Small intestine (tissue), 7 donors: ENCODE measurements at regions not wholly inside any gene's neighbourhood (a gene's known extent, or its start where the extent isn't known, plus 50 kb on each side); places are given as distances from the start of the nearest gene placed in this dataset.
"Not testable (repeated sequence)": the region's sequence is repeated elsewhere in the genome, so short reads cannot be mapped to it uniquely, and the experiment has no call there.

Experiments
- DNase-seq, 2 donors: peaks; one replicate each; pipeline versions ENCODE4 v3.0.0 to v3.0.0-alpha.2; 2013
- FAIRE-seq: peaks from 2 replicates; lab custom pipeline; 2012; peaks lifted over from hg19 to GRCh38; lab: Jason Lieb, UNC
- H3K27ac ChIP-seq, 3 donors: one replicate each; pipeline ENCODE4 v1.5.1; 2013; ENCODE audit warnings: low read length in 2 of 3, mild to moderate bottlenecking in 2 of 3, control low read depth in 1 of 3, inconsistent platforms in 1 of 3, low read depth in 1 of 3, moderate library complexity in 1 of 3
- H3K27me3 ChIP-seq, 3 donors: one replicate each; pipeline ENCODE4 v1.6.1; 2013; ENCODE audit warnings: low read length in 3 of 3, inconsistent platforms in 1 of 3; ENCODE audit not compliant: control insufficient read depth in 3 of 3, insufficient read depth in 3 of 3
- H3K36me3 ChIP-seq, 3 donors: one replicate each; pipeline ENCODE4 v1.6.1; 2013; ENCODE audit warnings: low read length in 3 of 3, inconsistent platforms in 1 of 3, low read depth in 1 of 3, mild to moderate bottlenecking in 1 of 3, moderate library complexity in 1 of 3; ENCODE audit not compliant: control insufficient read depth in 3 of 3, insufficient read depth in 2 of 3
- H3K4me1 ChIP-seq, 3 donors: one replicate each; pipeline ENCODE4 v1.6.1; 2013; ENCODE audit warnings: low read length in 2 of 3, inconsistent platforms in 1 of 3, low read depth in 1 of 3, mild to moderate bottlenecking in 1 of 3, moderate library complexity in 1 of 3; ENCODE audit not compliant: control insufficient read depth in 3 of 3, insufficient read depth in 2 of 3
- H3K4me3 ChIP-seq, 3 donors: one replicate each; pipeline ENCODE4 v1.5.1; 2013; ENCODE audit warnings: low read length in 3 of 3, control low read depth in 1 of 3, inconsistent platforms in 1 of 3, low read depth in 1 of 3, mild to moderate bottlenecking in 1 of 3, moderate library complexity in 1 of 3
- H3K9me3 ChIP-seq, 2 donors: one replicate each; pipeline ENCODE4 v1.6.1; 2013; ENCODE audit warnings: low read depth in 1 of 2, low read length in 1 of 2; ENCODE audit not compliant: control insufficient read depth in 2 of 2, insufficient read depth in 1 of 2
- WGBS, 3 donors: extraction: QIAGEN DNeasy Blood & Tissue Kit; methylation state at CpG; one replicate each; pipeline ENCODE4 v1.1.7; 2013; 5-methylcytosine and 5-hydroxymethylcytosine counted together
- donor health status: healthy with polysubstance abuse.
- donor health status: control.
- donor health status: control.
- donor health status: Bipolar disorder and iron deficiency.
- donor health status: healthy.

DNA sequence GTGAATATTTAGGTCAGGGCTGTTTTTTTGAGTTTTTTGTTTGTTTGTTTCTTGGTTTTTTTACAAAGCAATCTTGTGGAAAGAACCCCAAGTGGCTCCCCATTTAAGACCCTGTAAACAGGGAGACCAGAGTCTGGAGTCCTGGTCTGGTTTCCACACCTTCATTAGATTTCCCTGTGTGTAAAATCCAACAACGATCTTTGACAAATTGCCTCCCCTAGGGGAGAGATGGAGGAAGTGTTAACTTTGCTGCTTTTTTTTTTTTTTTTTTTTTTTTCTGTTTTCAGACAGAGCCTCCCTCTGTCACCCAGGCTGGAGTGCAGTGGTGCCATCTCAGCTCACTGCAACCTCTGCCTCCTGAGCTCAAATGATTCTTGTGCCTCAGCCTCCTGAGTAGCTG, 77.4 kb downstream of the ART5 start:
- H3K9me3 ChIP-seq, H3K27ac ChIP-seq, H3K4me1 ChIP-seq, H3K4me3 ChIP-seq, FAIRE-seq, H3K27me3 ChIP-seq, H3K36me3 ChIP-seq: not testable (repeated sequence)
- 0% methylated on average over 1 of the region's 1 CpG for WGBS, 3 donors
- peak; percentile 20 to 36 for DNase-seq

DNA sequence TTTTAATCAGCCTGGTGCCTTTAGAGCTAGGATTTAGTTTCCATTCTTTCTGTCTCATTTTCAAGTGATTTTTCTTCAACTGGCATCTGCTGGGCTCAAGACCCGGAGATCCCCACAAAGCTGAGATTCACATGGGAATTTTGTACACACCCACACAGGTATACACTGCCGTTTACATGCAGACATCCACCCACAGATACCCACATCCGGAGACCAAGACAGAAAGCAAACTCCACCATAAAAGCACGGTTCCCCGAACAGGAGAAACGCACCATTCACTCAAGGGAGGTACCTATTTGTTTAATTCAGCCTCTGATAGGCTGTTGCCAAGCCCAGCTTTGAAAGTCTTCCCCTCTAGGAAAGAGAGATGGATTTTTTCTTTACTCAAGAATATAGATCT, 87.2 kb downstream of the ART5 start:
- not testable (repeated sequence) for H3K9me3 ChIP-seq, H3K4me3 ChIP-seq, H3K36me3 ChIP-seq, DNase-seq, H3K27ac ChIP-seq, H3K4me1 ChIP-seq, H3K27me3 ChIP-seq, FAIRE-seq
- WGBS, 3 donors = 35 to 57% (median 47%) methylated on average over 6 of the region's 6 CpGs

DNA sequence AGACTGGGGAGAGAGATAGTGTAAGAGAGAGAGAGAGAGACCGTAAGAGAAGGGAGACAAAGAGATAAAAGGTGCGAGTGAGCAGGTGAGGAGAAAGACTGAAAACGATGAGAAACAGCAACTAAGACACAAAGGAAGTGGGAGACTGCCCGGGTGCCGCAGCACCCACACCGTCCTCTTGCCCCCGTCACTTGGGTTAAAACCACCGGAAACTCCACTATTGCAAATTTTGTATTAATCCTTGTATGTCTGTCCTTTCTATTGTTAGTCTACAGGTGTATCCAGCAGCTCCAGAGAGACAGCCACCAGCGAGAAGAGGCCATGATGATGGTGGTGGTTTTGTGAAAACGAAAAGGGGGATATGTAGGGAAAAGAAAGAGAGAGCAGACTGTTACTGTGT, 96.8 kb downstream of the ART5 start:
- WGBS, 3 donors = 83 to 89% (median 88%) methylated on average over 10 of the region's 10 CpGs
- H3K36me3 ChIP-seq, H3K27me3 ChIP-seq, DNase-seq, H3K9me3 ChIP-seq, H3K4me1 ChIP-seq, H3K27ac ChIP-seq, H3K4me3 ChIP-seq, FAIRE-seq: not testable (repeated sequence)

GRCh38 chr11:3538220-3538619, 103.6 kb downstream of the ART5 start:
- H3K4me3 ChIP-seq, H3K27me3 ChIP-seq, DNase-seq, H3K4me1 ChIP-seq, H3K27ac ChIP-seq, FAIRE-seq, H3K36me3 ChIP-seq: not testable (repeated sequence)
- H3K9me3 ChIP-seq = peaks cover 0 to 16% of the 10 kb centered on the region in 2 donors
- 94 to 100% (median 96%) methylated on average over 1 of the region's 1 CpG for WGBS, 3 donors

GRCh38 chr11:3537254-3537653, 104.5 kb downstream of the ART5 start:
- H3K27ac ChIP-seq, H3K4me1 ChIP-seq, H3K36me3 ChIP-seq, H3K27me3 ChIP-seq, H3K4me3 ChIP-seq, FAIRE-seq, DNase-seq: not testable (repeated sequence)
- peaks cover 0 to 19% of the 10 kb centered on the region in 2 donors for H3K9me3 ChIP-seq
- 70 to 75% (median 70%) methylated on average over 4 of the region's 4 CpGs for WGBS, 3 donors

- H3K27ac ChIP-seq, DNase-seq, FAIRE-seq, H3K4me3 ChIP-seq, H3K36me3 ChIP-seq, H3K4me1 ChIP-seq, H3K27me3 ChIP-seq: not testable (repeated sequence)
- peaks cover 0 to 12% of the 10 kb centered on the region in 2 donors for H3K9me3 ChIP-seq
- WGBS, 3 donors = 100% methylated on average over 1 of the region's 1 CpG; no CpG with 5 or more reads in 1 of the 3 donors
Measured at GRCh38 chr11:3532958-3533357, 108.8 kb downstream of the ART5 start.

DNA sequence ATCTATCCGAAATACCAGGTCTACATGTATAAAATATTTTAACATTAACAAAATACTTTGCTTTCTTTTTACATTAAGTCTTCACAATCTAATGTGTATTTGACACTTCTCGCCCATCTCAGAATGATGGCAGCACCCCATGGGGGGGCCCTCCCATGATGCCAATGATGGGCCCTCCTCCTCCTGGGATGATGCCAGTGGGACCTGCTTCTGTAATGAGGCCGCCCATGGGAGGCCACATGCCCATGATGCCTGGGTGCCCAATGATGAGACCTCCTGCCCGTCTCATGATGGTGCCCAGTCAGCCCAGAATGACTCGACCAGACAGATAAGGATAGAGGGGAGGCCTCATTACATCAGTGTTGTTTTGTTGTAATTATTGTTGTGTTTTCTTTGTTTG, 110.5 kb downstream of the ART5 start:
- not testable (repeated sequence) for H3K27me3 ChIP-seq, H3K27ac ChIP-seq, DNase-seq, H3K36me3 ChIP-seq, H3K4me1 ChIP-seq, FAIRE-seq, H3K9me3 ChIP-seq, H3K4me3 ChIP-seq
- 84 to 93% (median 89%) methylated on average over 5 of the region's 5 CpGs for WGBS, 3 donors

DNA sequence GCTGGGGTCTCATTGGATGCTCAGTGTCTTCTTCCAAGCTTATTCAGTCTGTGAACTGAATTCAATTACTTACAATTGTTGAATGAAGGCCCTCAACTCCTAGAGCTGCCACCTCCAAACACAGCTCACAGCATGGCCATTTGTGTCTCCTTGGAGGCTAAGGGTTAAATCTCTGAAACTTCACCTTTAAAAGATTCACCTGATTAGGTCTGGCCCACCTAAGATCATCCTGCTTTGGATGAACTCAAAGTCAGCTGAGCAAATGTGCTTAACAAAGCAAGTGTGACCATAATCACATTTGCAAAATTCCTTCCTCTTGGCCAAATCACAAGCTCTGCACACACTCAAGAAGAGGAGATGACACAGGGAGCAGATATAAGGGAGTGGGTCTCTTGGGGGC, 118.2 kb downstream of the ART5 start:
- FAIRE-seq, H3K4me3 ChIP-seq, H3K27me3 ChIP-seq, DNase-seq, H3K4me1 ChIP-seq, H3K27ac ChIP-seq: not testable (repeated sequence)
- peaks cover 0 to 40% of the 10 kb centered on the region in 2 donors for H3K9me3 ChIP-seq
- peaks cover 0 to 25% (median 0%) of the 10 kb centered on the region in 3 donors for H3K36me3 ChIP-seq

DNA sequence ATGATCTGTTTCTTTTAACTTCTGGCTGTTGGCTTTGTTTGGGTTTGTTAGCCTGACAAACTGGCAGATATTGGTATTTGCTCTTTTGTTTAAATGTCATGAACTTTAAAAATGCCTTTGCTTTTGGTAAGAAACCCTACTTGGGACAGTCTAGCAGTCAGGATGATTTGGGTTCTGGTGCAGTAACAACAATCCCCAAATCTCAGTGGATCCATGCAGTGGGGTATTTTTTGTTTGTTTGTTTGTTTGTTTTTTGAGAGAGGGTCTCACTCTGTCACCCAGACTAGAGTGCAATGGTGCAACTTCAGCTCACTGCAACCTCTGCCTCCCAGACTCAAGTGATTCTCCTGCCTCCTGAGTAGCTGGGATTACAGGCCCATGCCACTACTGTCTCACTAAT, 120.9 kb downstream of the ART5 start:
- FAIRE-seq, H3K4me1 ChIP-seq, H3K27me3 ChIP-seq, DNase-seq, H3K4me3 ChIP-seq: not testable (repeated sequence)
- H3K9me3 ChIP-seq = peaks cover 0 to 49% of the 10 kb centered on the region in 2 donors
- H3K36me3 ChIP-seq = peaks cover 0 to 30% (median 0%) of the 10 kb centered on the region in 3 donors
- H3K27ac ChIP-seq = peak overlapping the region in 2 of 3 donors; percentile 23 to 48
